SIG-M5 treated with dmso at 0.1 percent for 504 hours (cell line): ENCODE measurements at regions not wholly inside any gene's neighbourhood (a gene's known extent, or its start where the extent isn't known, plus 50 kb on each side); places are given as distances from the start of the nearest gene placed in this dataset.
A peak's percentile ranks its signal among the peaks of the same experiment; 100 is the strongest.

ENCODE experiments used
- DNase-seq: peaks from one replicate; lab custom pipeline; 2025; ENCODE audit not compliant: unreplicated experiment; lab: John Stamatoyannopoulos, UW

GRCh38 chr15:29959384-29960137 is 123.2 kb upstream of the GOLGA8J start:
- no peak for DNase-seq

GRCh38 chr15:29952225-29952624 is 130.0 kb upstream of the TJP1 start:
- no peak for DNase-seq

- DNase-seq: no peak
Measured at GRCh38 chr15:29945943-29946596, 123.8 kb upstream of the TJP1 start.

- DNase-seq: no peak
Measured at GRCh38 chr15:29944925-29945324, 122.7 kb upstream of the TJP1 start.

GRCh38 chr15:29942548-29942947 is 120.3 kb upstream of the TJP1 start:
- DNase-seq: no peak

GRCh38 chr15:29942143-29942542 is 119.9 kb upstream of the TJP1 start:
- DNase-seq: no peak

- no peak for DNase-seq
Measured at GRCh38 chr15:29939404-29939803, 117.1 kb upstream of the TJP1 start.

- DNase-seq: no peak
Measured at GRCh38 chr15:29938361-29939335, 116.4 kb upstream of the TJP1 start.

GRCh38 chr15:29937956-29938355 is 115.7 kb upstream of the TJP1 start:
- DNase-seq: no peak

GRCh38 chr15:29936353-29937049 is 114.2 kb upstream of the TJP1 start:
- no peak for DNase-seq

GRCh38 chr15:29935296-29936004 is 113.2 kb upstream of the TJP1 start:
- DNase-seq: no peak

GRCh38 chr15:29934251-29934650 is 112.0 kb upstream of the TJP1 start:
- DNase-seq: no peak

GRCh38 chr15:29933042-29933803 is 111.0 kb upstream of the TJP1 start:
- DNase-seq: no peak

- DNase-seq: no peak
Measured at GRCh38 chr15:29926083-29926388, 103.8 kb upstream of the TJP1 start.

- peak; percentile 6 for DNase-seq
Measured at GRCh38 chr15:29925227-29926082, 103.2 kb upstream of the TJP1 start.

GRCh38 chr15:29924750-29925149 is 102.5 kb upstream of the TJP1 start:
- DNase-seq: no peak

- DNase-seq: no peak
Measured at GRCh38 chr15:29922191-29922590, 99.9 kb upstream of the TJP1 start.

GRCh38 chr15:29921130-29921601 is 98.9 kb upstream of the TJP1 start:
- no peak for DNase-seq

GRCh38 chr15:29920515-29920914 is 98.2 kb upstream of the TJP1 start:
- no peak for DNase-seq
